Nephron (organoid): ENCODE measurements at regions not wholly inside any gene's neighbourhood (a gene's known extent, or its start where the extent isn't known, plus 50 kb on each side); places are given as distances from the start of the nearest gene placed in this dataset.
A peak's percentile ranks its signal among the peaks of the same experiment; 100 is the strongest.

ENCODE experiments used
- H3K27ac Mint-ChIP-seq, 3 experiments: 2 replicates each; pipeline ENCODE4 v1.8.0; 2020; ENCODE audit warnings: mixed read lengths in 3 of 3, mild to moderate bottlenecking in 2 of 3, moderate library complexity in 1 of 3
- H3K27me3 Mint-ChIP-seq: 2 replicates; pipeline ENCODE4 v1.8.0; 2021; ENCODE audit warnings: low read depth, mild to moderate bottlenecking, moderate library complexity, mixed read lengths
- H3K36me3 Mint-ChIP-seq: 2 replicates; pipeline ENCODE4 v1.8.0; 2020; ENCODE audit warnings: low read depth, mixed read lengths
- H3K4me1 Mint-ChIP-seq: 2 replicates; pipeline ENCODE4 v1.8.0; 2020; ENCODE audit warnings: mixed read lengths
- H3K4me3 Mint-ChIP-seq, 3 experiments: 2 replicates each; pipeline ENCODE4 v1.8.0; 2020; ENCODE audit warnings: mild to moderate bottlenecking in 3 of 3, mixed read lengths in 3 of 3, moderate library complexity in 2 of 3
- H3K9me3 Mint-ChIP-seq: 2 replicates; pipeline ENCODE4 v1.8.0; 2020; ENCODE audit warnings: mixed read lengths
- CTCF ChIP-seq, 3 experiments: fragments of 200-600 bp; sonication (generic); IDR thresholded peaks; one replicate each; pipeline ENCODE4 v1.5.0; 2021; ENCODE audit warnings: antibody characterized with exemption in 3 of 3; ENCODE audit not compliant: unreplicated experiment in 3 of 3

GRCh38 chr12:70070494-70071007 is 172.7 kb upstream of the CNOT2 start:
- H3K4me3 Mint-ChIP-seq: peak overlapping the region in 1 of 3 experiments; percentile 2
- no peak for TF ChIP-seq CTCF (IDR thresholded peaks at IDR 0.05; ENCODE audit: unreplicated experiment in 3 of 3)
- H3K27ac Mint-ChIP-seq: peak overlapping the region; percentile 58 to 83 (median 82)
- H3K4me1 Mint-ChIP-seq: peaks cover 29% of the 10 kb centered on the region
- H3K36me3 Mint-ChIP-seq: no peaks in the 10 kb centered on the region
- no peaks in the 10 kb centered on the region for H3K9me3 Mint-ChIP-seq
- H3K27me3 Mint-ChIP-seq: no peaks in the 10 kb centered on the region

DNA sequence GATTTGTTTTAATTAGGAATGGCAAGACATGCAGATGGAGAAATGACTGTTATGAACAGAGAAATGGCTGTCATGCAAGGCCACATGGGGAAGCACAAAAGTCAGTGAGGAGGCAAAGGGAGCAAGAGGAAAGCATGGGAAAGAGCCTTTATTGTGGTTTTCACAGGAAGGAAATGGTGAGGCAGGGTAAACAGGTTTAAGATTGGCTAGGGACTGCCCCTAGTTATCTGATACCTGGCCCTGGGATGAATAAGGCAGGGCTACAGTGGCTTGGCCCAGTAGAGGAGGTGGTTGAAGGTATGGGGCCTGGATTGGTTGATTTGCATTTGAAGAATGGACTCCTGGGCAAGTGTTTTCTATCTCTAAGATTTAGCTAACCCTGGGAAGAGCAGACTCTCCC is 168.7 kb upstream of the CNOT2 start:
- Mint-ChIP-seq H3K9me3 (no peaks in the 10 kb centered on the region), H3K4me1 (peaks cover 17% of the 10 kb centered on the region), H3K27ac (no peak overlapping the region), H3K4me3 (no peak overlapping the region), H3K36me3 (no peaks in the 10 kb centered on the region), H3K27me3 (no peaks in the 10 kb centered on the region)
- TF ChIP-seq CTCF (IDR thresholded peaks at IDR 0.05; ENCODE audit: unreplicated experiment in 3 of 3): no peak

GRCh38 chr12:70077441-70077840 is 165.8 kb upstream of the CNOT2 start:
- no peak for TF ChIP-seq CTCF (IDR thresholded peaks at IDR 0.05; ENCODE audit: unreplicated experiment in 3 of 3)
- H3K4me1 Mint-ChIP-seq: peaks cover 4% of the 10 kb centered on the region
- H3K9me3 Mint-ChIP-seq: peaks cover 2% of the 10 kb centered on the region
- no peak overlapping the region for H3K4me3 Mint-ChIP-seq
- H3K36me3 Mint-ChIP-seq: peaks cover 2% of the 10 kb centered on the region
- no peaks in the 10 kb centered on the region for H3K27me3 Mint-ChIP-seq
- no peak overlapping the region for H3K27ac Mint-ChIP-seq

DNA sequence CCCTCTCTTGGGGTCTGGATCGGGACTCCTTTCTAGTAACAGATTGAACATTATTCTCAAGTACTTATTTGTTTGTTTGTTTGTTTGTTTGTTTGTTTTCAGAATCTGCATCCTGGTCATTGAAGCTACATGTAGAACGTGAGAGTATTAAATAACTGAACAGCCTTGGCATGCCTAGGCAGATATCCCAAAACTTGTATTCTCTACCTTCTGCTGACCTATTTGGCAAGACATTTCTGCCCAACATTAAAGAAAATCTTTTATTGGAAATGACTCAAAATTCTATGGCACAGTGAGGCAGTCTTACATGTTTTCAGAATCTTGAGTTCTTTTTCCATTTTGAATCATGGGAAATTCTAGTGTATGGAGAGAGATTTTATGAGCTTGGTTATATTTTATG is 165.1 kb upstream of the CNOT2 start:
- H3K27ac Mint-ChIP-seq: no peak overlapping the region
- no peak for TF ChIP-seq CTCF (IDR thresholded peaks at IDR 0.05; ENCODE audit: unreplicated experiment in 3 of 3)
- H3K27me3 Mint-ChIP-seq: no peaks in the 10 kb centered on the region
- peaks cover 4% of the 10 kb centered on the region for H3K36me3 Mint-ChIP-seq
- H3K9me3 Mint-ChIP-seq: peaks cover 5% of the 10 kb centered on the region
- H3K4me1 Mint-ChIP-seq: no peaks in the 10 kb centered on the region
- H3K4me3 Mint-ChIP-seq: no peak overlapping the region

- no peak for TF ChIP-seq CTCF (IDR thresholded peaks at IDR 0.05; ENCODE audit: unreplicated experiment in 3 of 3)
- Mint-ChIP-seq H3K4me1 (no peaks in the 10 kb centered on the region), H3K9me3 (peaks cover 5% of the 10 kb centered on the region), H3K4me3 (no peak overlapping the region), H3K27ac (no peak overlapping the region), H3K36me3 (peaks cover 4% of the 10 kb centered on the region), H3K27me3 (no peaks in the 10 kb centered on the region)
These were observed 162.7 kb upstream of the CNOT2 start for GRCh38 chr12:70080566-70080965.

GRCh38 chr12:70082997-70083676 is 160.1 kb upstream of the CNOT2 start:
- Mint-ChIP-seq H3K27me3 (no peaks in the 10 kb centered on the region), H3K4me3 (no peak overlapping the region), H3K4me1 (no peaks in the 10 kb centered on the region), H3K27ac (no peak overlapping the region), H3K36me3 (peaks cover 4% of the 10 kb centered on the region), H3K9me3 (peaks cover 5% of the 10 kb centered on the region)
- TF ChIP-seq CTCF (IDR thresholded peaks at IDR 0.05; ENCODE audit: unreplicated experiment in 3 of 3): no peak
